GM19372 (cell line): ENCODE measurements at regions not wholly inside any gene's neighbourhood (a gene's known extent, or its start where the extent isn't known, plus 50 kb on each side); places are given as distances from the start of the nearest gene placed in this dataset.

ENCODE experiments used
- ATAC-seq: cut with Tn5 transposase; IDR thresholded peaks from one replicate; pipeline ENCODE4 v1.9.1; 2021; ENCODE audit warnings: mild to moderate bottlenecking, low read depth, moderate library complexity; ENCODE audit not compliant: unreplicated experiment

GRCh38 chr12:98121963-98122362, 393.4 kb upstream of the TMPO start:
- no peak for ATAC-seq

GRCh38 chr12:98123021-98123461, 392.3 kb upstream of the TMPO start:
- no peak for ATAC-seq

GRCh38 chr12:98126637-98127335, 388.6 kb upstream of the TMPO start:
- no peak for ATAC-seq

GRCh38 chr12:98127336-98127679, 388.1 kb upstream of the TMPO start:
- ATAC-seq, result no peak

- ATAC-seq, result no peak
Observed at GRCh38 chr12:98127854-98128253, 387.5 kb upstream of the TMPO start.

GRCh38 chr12:98136544-98136943, 378.8 kb upstream of the TMPO start:
- no peak for ATAC-seq

GRCh38 chr12:98137278-98137677, 378.1 kb upstream of the TMPO start:
- ATAC-seq, result no peak

- ATAC-seq, result no peak
Observed at GRCh38 chr12:98144953-98145352, 370.4 kb upstream of the TMPO start.

GRCh38 chr12:98146043-98146442, 369.3 kb upstream of the TMPO start:
- ATAC-seq, result no peak

GRCh38 chr12:98146487-98146886, 368.9 kb upstream of the TMPO start:
- ATAC-seq, result no peak

GRCh38 chr12:98149270-98149669, 366.1 kb upstream of the TMPO start:
- no peak for ATAC-seq

- no peak for ATAC-seq
Observed at GRCh38 chr12:98149691-98150210, 365.6 kb upstream of the TMPO start.

- no peak for ATAC-seq
Observed at GRCh38 chr12:98151105-98151590, 364.2 kb upstream of the TMPO start.

- no peak for ATAC-seq
Observed at GRCh38 chr12:98151984-98152383, 363.4 kb upstream of the TMPO start.

- ATAC-seq, result no peak
Observed at GRCh38 chr12:98154850-98155249, 360.5 kb upstream of the TMPO start.

- no peak for ATAC-seq
Observed at GRCh38 chr12:98156697-98157096, 358.7 kb upstream of the TMPO start.

- ATAC-seq, result no peak
Observed at GRCh38 chr12:98162906-98163678, 352.3 kb upstream of the TMPO start.

- ATAC-seq, result no peak
Observed at GRCh38 chr12:98172304-98172703, 343.1 kb upstream of the TMPO start.

GRCh38 chr12:98172801-98173200, 342.6 kb upstream of the TMPO start:
- no peak for ATAC-seq

- ATAC-seq, result no peak
Observed at GRCh38 chr12:98173773-98174427, 341.5 kb upstream of the TMPO start.

GRCh38 chr12:98174428-98174809, 341.0 kb upstream of the TMPO start:
- ATAC-seq, result no peak
